Left lung (tissue), 4 donors: ENCODE measurements at regions not wholly inside any gene's neighbourhood (a gene's known extent, or its start where the extent isn't known, plus 50 kb on each side); places are given as distances from the start of the nearest gene placed in this dataset.

Experiments
- ATAC-seq: fragments of 200-7000 bp; cut with Tn5 transposase; one replicate; pipeline ENCODE4 v1.9.1; 2020; ENCODE audit warnings: moderate library complexity
- DNase-seq, 4 donors: peaks; one replicate each; pipeline ENCODE4 v3.0.0-alpha.2; 2013 to 2020
- H3K27ac ChIP-seq, 2 donors: fragments of 200-600 bp; sonication (generic) in 1 of 2; one replicate each; pipeline versions ENCODE4 v1.5.0 to v1.8.0; 2020 to 2021
- H3K27me3 ChIP-seq, 2 donors: fragments of 200-600 bp; sonication (generic) in 1 of 2; one replicate each; pipeline versions ENCODE4 v1.5.0 to v1.8.0; 2020 to 2021
- H3K36me3 ChIP-seq, 2 donors: fragments of 200-600 bp; sonication (generic) in 1 of 2; one replicate each; pipeline versions ENCODE4 v1.5.0 to v1.8.0; 2020 to 2021
- H3K4me1 ChIP-seq, 2 donors: fragments of 200-600 bp; one replicate each; pipeline ENCODE4 v1.8.0; 2021
- H3K4me3 ChIP-seq, 2 donors: fragments of 200-600 bp; sonication (generic) in 1 of 2; one replicate each; pipeline versions ENCODE4 v1.5.0 to v1.8.0; 2020 to 2021; ENCODE audit warnings: mild to moderate bottlenecking in 1 of 2
- H3K9me3 ChIP-seq, 2 donors: fragments of 200-600 bp; sonication (generic) in 1 of 2; one replicate each; pipeline versions ENCODE4 v1.5.0 to v1.8.0; 2020 to 2021
- intact Hi-C, 2 donors: fragments of 100-400 bp; cut with DNase I; formaldehyde crosslinking; loops; one replicate each; pipeline versions ENCODE4 v1.11.2 to v1.14.2; 2022
- TF ChIP-seq, protein P1 (sequence below), 2 donors: fragments of 200-600 bp; sonication (generic) in 1 of 2; IDR thresholded peaks; one replicate each; pipeline versions ENCODE4 v1.5.0 to v1.8.0; 2021; ENCODE audit warnings: antibody characterized with exemption in 2 of 2
- donor health status: DM: no; HTN: yes; CAD: no.
- donor health status: DM: no; HTN: no; CAD: no.

DNA sequence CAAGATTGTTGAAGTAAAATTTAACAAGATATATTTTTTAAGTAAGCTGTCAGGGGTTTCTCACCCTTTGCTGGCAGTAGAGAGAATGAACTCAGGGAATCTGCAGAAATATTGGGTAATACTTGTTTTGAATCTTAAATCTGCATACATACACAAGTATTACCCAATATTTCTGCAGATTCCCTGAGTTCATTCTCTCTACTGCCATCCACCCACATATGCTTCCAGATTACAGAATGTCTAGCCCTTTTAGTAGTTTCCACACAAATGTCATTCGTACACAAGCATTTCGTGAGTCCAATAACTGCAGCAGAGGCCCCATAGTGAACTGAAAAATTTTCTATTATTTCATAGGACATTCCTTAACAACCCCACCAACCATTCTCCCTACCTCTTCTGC, 69.6 kb upstream of the TNFRSF21 start:
- TF ChIP-seq, protein P1, sequence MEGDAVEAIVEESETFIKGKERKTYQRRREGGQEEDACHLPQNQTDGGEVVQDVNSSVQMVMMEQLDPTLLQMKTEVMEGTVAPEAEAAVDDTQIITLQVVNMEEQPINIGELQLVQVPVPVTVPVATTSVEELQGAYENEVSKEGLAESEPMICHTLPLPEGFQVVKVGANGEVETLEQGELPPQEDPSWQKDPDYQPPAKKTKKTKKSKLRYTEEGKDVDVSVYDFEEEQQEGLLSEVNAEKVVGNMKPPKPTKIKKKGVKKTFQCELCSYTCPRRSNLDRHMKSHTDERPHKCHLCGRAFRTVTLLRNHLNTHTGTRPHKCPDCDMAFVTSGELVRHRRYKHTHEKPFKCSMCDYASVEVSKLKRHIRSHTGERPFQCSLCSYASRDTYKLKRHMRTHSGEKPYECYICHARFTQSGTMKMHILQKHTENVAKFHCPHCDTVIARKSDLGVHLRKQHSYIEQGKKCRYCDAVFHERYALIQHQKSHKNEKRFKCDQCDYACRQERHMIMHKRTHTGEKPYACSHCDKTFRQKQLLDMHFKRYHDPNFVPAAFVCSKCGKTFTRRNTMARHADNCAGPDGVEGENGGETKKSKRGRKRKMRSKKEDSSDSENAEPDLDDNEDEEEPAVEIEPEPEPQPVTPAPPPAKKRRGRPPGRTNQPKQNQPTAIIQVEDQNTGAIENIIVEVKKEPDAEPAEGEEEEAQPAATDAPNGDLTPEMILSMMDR (IDR thresholded peaks at IDR 0.05): no peak
- Histone ChIP-seq H3K4me3 (no peak overlapping the region), H3K27me3 (no peaks in the 10 kb centered on the region), H3K9me3 (no peaks in the 10 kb centered on the region), H3K4me1 (no peaks in the 10 kb centered on the region), H3K27ac (no peak overlapping the region), H3K36me3 (no peaks in the 10 kb centered on the region)
- DNase-seq (peak in 1 of 4 donors; percentile 17), ATAC-seq (no peak)
- intact Hi-C loops: no loop called here

DNA sequence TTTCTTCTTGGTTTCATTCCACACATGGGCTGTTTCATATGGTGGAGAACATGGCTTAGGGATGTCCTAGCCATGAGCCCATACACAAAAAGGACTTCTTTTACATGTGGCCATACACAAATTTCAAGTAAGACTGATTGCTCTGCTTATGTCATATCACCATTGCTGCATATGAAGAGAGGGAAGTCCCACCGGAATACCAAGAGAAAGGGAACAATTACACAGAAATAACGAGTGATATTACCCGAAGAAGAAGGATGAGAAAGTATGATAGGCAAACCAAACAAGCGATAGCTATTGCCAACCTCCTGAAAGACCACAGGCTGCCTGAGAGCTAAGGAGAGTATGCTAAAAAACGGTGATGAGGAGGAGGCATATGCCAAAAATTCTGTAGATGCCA, 70.5 kb upstream of the TNFRSF21 start:
- no peak for DNase-seq
- TF ChIP-seq, protein P1 (IDR thresholded peaks at IDR 0.05): no peak
- no peaks in the 10 kb centered on the region for H3K9me3 ChIP-seq
- H3K36me3 ChIP-seq: no peaks in the 10 kb centered on the region
- intact Hi-C loops: no loop called here
- H3K27me3 ChIP-seq: no peaks in the 10 kb centered on the region
- H3K4me1 ChIP-seq: no peaks in the 10 kb centered on the region
- ATAC-seq: no peak
- no peak overlapping the region for H3K27ac ChIP-seq
- no peak overlapping the region for H3K4me3 ChIP-seq

DNA sequence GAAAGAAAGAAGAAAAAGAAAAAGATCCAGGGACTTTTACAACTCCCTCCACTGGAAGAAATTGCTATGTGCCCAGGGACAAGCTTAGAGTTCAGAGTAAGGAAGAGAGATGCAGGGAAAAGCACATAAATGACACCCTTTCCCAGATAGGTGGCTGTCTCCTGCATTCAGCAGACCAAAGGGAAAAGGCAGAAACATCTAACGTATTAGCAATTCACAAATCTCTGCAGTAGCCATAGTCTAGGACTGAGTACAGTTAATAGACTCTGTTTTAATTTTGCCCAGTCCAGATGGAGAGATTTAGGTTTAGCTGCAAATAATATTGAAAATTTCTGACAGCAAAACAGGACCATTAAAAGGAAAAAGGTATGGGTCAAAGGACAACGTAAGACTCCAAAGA, 71.3 kb upstream of the TNFRSF21 start:
- Histone ChIP-seq H3K9me3 (no peaks in the 10 kb centered on the region), H3K27ac (no peak overlapping the region), H3K27me3 (no peaks in the 10 kb centered on the region), H3K4me1 (no peaks in the 10 kb centered on the region), H3K36me3 (no peaks in the 10 kb centered on the region), H3K4me3 (no peak overlapping the region)
- intact Hi-C loops: no loop called here
- TF ChIP-seq, protein P1 (IDR thresholded peaks at IDR 0.05): no peak
- no peak for ATAC-seq
- no peak for DNase-seq

DNA sequence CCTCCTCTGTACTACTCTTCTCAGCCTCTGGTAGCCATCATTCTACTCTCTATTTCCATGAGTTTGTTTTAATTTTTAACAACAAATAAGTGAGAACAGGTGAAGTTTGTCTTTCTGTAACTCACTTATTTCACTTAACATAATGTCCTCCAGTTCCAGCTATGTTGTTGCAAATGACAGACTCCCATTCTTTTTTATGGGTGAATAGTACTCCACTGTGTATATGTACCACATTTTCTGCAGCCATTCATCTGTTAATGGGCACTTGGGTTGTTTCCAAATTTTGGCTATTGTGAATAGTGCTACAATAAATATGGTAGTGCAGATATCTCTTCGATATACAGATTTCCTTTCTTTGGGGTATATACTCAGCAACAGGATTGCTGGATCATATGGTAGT, 73.7 kb upstream of the TNFRSF21 start:
- DNase-seq (no peak), ATAC-seq (no peak)
- Histone ChIP-seq H3K9me3 (peaks cover 0 to 8% of the 10 kb centered on the region in 2 donors), H3K27me3 (no peaks in the 10 kb centered on the region), H3K27ac (no peak overlapping the region), H3K4me3 (no peak overlapping the region), H3K4me1 (no peaks in the 10 kb centered on the region), H3K36me3 (no peaks in the 10 kb centered on the region)
- intact Hi-C loops: no loop called here
- TF ChIP-seq, protein P1 (IDR thresholded peaks at IDR 0.05): no peak

DNA sequence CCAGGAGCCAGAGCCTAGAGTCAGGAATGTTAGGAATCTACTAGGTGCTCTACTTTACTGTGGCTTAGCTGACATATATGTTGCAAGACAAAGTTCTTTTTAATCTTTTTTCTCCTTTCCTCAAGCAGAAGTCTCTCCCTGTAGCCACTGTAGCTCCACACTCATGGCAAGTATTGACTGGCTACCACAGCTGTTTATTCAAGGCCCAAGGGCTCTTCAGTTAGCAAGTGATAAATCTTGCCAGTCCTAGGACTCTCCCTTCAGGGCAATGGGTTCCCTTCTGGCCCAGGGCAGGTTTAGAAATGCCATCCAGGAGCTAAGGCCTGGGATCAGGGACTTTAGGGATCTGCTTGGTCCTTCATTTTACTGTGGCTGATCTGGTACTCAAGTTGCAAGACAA, 82.0 kb upstream of the TNFRSF21 start:
- DNase-seq (no peak), ATAC-seq (peak; percentile 95)
- no peak overlapping the region for H3K27ac ChIP-seq
- TF ChIP-seq, protein P1 (IDR thresholded peaks at IDR 0.05): no peak
- H3K4me1 ChIP-seq: no peaks in the 10 kb centered on the region
- peaks cover 0 to 13% of the 10 kb centered on the region in 2 donors for H3K9me3 ChIP-seq
- no peaks in the 10 kb centered on the region for H3K27me3 ChIP-seq
- intact Hi-C loops: no loop called here
- H3K36me3 ChIP-seq: no peaks in the 10 kb centered on the region
- no peak overlapping the region for H3K4me3 ChIP-seq
